ENCODE measurements at regions not wholly inside any gene's neighbourhood (a gene's known extent, or its start where the extent isn't known, plus 50 kb on each side); places are given as distances from the start of the nearest gene placed in this dataset.

DNA sequence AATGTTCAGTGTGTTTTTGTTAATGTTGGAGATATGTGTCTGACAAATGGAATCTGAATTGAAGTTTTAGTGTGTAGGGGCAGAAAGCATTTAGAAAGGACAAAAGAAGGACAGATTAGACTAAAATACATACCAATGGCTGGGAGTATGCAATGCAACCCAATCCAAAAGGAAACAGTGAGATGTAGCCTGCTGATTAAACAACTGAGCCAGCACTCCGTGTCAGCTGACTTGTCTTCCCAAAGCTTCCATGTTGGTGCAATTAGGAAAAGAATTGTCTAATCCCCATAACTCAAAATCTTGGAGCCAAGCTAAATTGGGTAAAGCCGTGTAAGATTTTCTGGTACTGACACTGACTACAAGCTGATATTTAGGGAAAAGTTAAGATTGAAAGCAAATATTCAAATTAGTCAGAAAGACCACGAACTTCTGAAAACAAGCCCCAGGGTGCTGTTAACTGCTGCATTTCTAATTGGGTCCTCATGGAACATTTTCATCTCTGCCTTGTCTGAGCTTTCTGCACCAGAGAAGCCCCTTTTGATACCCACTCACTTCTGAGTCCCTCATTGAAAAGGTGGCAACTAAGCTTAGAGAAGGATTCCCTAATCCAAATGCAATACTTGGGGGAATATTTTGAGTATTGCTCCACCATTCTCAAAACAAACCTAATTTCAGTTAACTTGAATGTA is 109.1 kb downstream of the DAD1 start:
- TF ChIP-seq JUND (IDR thresholded peaks at IDR 0.05; ENCODE audit: low read depth), result no peak
- in situ Hi-C loops (cut with HindIII; ENCODE audit: low pct_unique_long_range_greater_than_20kb, low sequenced_read_pairs), result no loop called here
- DNase-seq (ENCODE audit: low read depth in 1 of 2, low spot score in 1 of 2), result no peak

DNA sequence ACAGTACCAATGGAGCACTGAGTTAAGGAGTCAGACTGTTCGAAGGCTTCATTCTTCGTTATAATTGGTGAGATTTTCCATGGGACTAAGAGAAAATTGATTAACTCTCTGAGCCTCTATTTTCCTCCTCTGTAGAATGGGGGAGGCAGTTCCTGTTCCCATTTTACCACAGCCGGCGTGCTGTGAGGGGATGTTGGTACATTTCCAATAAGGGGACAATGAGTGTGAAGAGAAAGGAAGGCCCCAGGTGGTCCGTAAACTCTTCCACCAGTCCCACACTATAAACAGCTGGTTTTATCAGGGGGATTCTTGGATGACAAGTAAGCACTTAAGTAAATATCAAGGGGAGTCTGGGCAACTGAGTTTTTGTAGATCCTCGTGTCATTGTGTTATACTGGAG is 109.9 kb downstream of the DAD1 start:
- no peak for TF ChIP-seq JUND (IDR thresholded peaks at IDR 0.05; ENCODE audit: low read depth)
- no peak for DNase-seq (ENCODE audit: low read depth in 1 of 2, low spot score in 1 of 2)
- in situ Hi-C loops (cut with HindIII; ENCODE audit: low pct_unique_long_range_greater_than_20kb, low sequenced_read_pairs), result no loop called here

DNA sequence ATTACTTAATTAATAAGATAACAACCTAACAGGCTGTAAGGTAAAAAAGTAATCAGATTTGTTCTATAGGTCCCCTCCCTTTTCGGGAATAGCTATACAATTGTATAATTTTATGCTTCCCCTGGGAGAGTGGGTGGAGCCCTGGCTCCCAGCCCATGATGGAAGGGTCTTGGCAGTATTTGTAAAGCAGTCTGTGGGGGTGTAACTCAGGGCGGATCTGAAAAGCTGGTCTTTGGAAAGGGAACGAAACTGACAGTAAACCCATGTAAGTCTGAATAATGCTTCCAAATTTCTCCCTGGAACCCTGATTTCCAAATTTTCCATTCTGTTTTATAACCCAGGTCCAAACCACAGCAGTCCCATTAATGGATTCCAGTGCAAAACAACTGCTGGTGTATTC is 110.4 kb downstream of the DAD1 start:
- TF ChIP-seq JUND (IDR thresholded peaks at IDR 0.05; ENCODE audit: low read depth), result no peak
- in situ Hi-C loops (cut with HindIII; ENCODE audit: low pct_unique_long_range_greater_than_20kb, low sequenced_read_pairs), result no loop called here
- DNase-seq (ENCODE audit: low read depth in 1 of 2, low spot score in 1 of 2), result no peak

DNA sequence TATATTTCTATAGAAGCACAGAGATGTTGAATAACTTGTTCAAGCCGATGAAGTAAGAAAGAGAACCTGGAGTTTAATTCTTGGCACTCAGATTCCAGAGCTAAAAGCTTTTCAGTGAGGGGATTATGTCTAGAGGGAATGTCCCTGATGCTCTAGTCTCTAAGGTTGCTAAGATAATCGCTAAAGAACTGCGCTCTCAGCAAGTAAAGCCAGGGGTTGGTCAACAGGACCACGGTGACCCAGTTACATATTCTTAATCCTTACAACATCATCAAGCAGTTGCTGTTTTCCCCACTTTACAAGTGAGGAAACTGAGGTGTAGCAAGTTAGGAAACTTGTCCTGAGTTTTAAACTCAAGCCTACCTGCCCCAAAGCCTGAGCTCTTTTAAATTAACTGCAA is 110.8 kb downstream of the DAD1 start:
- no peak for DNase-seq (ENCODE audit: low read depth in 1 of 2, low spot score in 1 of 2)
- in situ Hi-C loops (cut with HindIII; ENCODE audit: low pct_unique_long_range_greater_than_20kb, low sequenced_read_pairs), result no loop called here
- no peak for TF ChIP-seq JUND (IDR thresholded peaks at IDR 0.05; ENCODE audit: low read depth)

DNA sequence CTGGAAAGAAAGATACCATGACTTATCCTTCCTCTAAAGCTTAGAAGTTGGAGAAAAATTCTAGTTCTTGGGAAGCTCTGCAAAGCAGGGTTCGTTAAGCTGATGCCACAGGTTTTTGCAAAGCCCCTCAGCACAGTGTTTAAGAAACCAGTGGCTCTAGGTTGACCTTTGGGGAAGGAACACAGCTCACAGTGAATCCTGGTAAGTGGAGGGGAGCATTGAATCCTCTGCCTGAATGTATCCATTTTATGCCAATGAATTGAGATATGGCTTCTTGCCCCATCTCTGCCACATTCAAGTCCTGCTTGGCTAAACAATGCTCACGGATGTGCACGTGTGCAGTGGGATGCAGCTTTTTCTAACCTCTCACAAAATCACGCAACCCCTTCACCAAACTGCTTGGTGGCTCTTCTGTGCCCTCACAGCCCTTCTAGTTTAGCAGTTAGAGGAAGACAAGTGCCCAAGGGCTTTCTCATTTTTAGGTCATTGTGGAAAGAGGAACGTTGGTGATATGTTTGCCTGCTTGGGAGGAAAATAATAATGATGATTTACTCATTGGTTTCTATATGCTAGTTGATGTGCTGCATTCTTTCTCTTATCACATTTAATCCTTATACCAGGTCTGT is 111.3 kb downstream of the DAD1 start:
- TF ChIP-seq JUND (IDR thresholded peaks at IDR 0.05; ENCODE audit: low read depth), result no peak
- no peak for DNase-seq (ENCODE audit: low read depth in 1 of 2, low spot score in 1 of 2)
- in situ Hi-C loops (cut with HindIII; ENCODE audit: low pct_unique_long_range_greater_than_20kb, low sequenced_read_pairs), result no loop called here

DNA sequence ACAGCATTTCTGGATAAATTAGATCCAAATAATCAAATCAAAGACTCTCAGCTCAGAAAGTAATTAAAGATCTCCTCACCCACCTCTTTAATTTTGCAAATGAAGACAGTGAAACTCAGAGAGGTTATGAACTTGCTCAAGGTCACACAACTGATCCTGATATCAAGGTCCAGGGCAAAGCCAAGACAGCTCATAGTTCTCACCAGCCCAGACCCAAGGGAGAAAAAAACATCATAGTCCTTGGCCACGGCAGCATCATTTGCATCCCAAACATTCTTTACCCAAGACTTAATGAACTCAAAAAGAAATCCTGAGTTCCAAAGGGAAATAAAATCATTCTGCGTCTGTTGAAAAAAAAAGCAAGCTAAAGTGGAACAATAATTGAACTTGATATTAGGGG is 112.1 kb downstream of the DAD1 start:
- DNase-seq (ENCODE audit: low read depth in 1 of 2, low spot score in 1 of 2), result no peak
- TF ChIP-seq JUND (IDR thresholded peaks at IDR 0.05; ENCODE audit: low read depth), result no peak
- in situ Hi-C loops (cut with HindIII; ENCODE audit: low pct_unique_long_range_greater_than_20kb, low sequenced_read_pairs), result no loop called here

DNA sequence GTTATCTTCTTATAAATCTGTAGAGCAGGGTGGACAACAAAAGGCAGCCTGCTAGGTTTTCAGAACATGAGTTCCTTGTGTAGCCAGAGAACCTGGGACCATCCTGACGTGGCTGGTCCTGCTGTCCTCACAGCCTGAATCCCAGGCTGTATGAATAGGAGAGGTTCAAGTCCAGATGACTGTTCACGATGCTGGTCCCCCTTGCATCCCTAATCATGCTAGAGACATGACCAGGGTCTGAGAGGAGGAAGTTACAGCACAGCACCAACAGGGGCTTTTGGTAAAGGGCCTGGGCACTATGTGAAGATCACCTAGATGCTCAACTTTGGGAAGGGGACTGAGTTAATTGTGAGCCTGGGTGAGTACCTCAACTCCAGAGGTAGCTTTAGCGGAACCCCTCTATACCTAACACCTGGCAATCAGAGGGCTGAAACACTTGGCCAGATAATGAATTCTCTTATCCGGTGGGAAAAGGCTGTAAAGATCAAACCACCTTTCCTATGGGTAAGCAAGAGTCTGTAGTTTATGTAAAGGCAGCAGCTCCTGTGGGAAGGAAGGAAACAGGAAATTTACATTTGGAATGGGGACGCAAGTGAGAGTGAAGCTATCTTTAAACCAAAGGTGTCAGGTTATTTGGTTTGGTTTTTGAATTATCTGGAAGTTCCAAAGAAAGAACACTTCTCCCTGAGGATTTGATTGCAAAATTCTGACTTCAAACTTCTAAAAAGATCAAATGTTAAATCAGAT is 112.8 kb downstream of the DAD1 start:
- TF ChIP-seq JUND (IDR thresholded peaks at IDR 0.05; ENCODE audit: low read depth), result no peak
- in situ Hi-C loops (cut with HindIII; ENCODE audit: low pct_unique_long_range_greater_than_20kb, low sequenced_read_pairs), result no loop called here
- DNase-seq (ENCODE audit: low read depth in 1 of 2, low spot score in 1 of 2), result no peak

DNA sequence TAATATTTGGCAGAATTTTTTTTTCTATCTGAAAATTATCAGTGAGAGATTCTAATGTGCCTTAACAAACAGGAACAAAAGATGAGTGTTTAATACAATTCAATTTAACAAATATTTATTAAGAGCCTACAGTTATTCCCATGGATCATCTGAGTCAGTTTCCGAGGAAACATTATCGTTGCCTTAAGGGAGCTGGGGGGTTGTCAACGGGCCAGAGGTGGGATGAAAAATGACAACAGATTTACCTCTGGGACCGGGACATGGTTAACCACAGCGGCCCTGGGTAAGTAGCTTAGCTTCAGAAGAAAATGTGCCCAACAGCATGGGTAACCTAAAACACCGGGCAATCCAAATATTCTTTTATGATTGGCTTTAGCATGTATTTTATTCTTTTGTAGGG is 113.6 kb downstream of the DAD1 start:
- TF ChIP-seq JUND (IDR thresholded peaks at IDR 0.05; ENCODE audit: low read depth), result no peak
- no peak for DNase-seq (ENCODE audit: low read depth in 1 of 2, low spot score in 1 of 2)
- in situ Hi-C loops (cut with HindIII; ENCODE audit: low pct_unique_long_range_greater_than_20kb, low sequenced_read_pairs), result no loop called here

DNA sequence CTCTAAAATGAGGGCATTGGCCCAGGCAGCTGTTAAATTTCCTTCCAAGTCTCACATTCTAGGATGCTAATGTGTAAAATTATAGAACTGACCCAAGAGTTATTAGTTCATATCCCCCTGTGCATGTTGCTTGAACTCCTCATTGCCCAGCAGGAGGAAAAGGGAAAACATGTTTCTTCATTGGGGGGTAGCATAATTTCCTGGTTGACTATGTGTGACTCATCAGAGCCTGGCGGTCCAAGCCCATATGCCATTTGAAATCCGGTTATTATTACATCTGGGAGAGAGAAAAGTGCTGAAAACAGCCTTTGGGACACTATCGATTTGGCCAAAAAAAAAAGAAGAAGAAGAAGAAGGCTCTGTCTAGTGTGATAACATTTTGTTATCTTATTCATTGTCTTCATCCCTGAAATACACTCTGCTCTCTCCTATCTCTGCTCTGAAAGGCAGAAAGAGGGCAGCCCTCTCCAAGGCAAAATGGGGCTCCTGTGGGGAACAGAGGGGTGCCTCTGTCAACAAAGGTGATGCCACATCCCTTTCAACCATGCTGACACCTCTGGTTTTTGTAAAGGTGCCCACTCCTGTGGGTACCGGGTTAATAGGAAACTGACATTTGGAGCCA is 114.2 kb downstream of the DAD1 start:
- DNase-seq (ENCODE audit: low read depth in 1 of 2, low spot score in 1 of 2), result no peak
- in situ Hi-C loops (cut with HindIII; ENCODE audit: low pct_unique_long_range_greater_than_20kb, low sequenced_read_pairs), result no loop called here
- TF ChIP-seq JUND (IDR thresholded peaks at IDR 0.05; ENCODE audit: low read depth), result no peak

DNA sequence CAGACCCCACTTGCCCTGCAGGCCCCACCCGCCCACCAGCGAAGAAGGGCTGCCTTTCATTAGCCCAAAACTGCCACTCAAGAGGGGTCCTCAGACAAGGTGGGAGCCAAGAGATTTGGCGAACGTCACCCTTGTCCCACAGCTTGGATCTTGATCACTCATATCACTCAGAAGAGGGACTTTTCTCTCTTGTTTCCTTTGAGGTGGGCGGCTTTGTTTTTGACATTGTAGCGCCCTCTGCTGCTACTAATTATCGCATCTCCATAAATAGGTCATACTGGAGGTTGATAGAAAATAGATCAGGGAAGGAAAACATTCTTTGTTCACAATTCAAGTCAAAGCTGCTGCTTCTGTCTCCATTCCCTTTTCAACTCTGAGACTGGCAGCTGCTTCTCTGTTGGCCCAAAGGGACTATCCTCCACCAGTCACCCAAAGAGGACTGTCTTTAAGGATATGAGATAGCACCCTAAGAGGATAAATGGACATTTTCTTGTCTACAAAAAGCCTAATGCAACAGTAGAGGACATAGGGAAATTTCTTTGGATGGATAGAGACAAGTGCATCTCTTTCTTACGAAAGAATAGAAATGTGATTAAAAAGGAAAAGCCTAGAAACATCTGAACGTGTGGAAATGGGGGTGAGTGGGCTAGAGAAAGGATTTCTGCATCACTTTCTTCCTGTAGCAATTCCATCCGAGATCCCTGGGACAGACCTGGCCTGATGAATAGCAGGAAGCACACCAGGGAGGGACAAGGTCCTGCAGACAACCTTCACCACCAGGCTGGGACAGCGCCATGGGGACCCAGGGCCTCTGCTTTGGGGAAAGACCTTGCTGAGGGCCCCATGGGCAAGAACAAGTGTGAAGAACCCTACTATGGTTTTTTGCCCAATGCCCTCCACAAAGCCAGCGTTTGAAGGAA is 115.8 kb downstream of the DAD1 start:
- no peak for TF ChIP-seq JUND (IDR thresholded peaks at IDR 0.05; ENCODE audit: low read depth)
- in situ Hi-C loops (cut with HindIII; ENCODE audit: low pct_unique_long_range_greater_than_20kb, low sequenced_read_pairs), result no loop called here
- DNase-seq (ENCODE audit: low read depth in 1 of 2, low spot score in 1 of 2), result no peak

DNA sequence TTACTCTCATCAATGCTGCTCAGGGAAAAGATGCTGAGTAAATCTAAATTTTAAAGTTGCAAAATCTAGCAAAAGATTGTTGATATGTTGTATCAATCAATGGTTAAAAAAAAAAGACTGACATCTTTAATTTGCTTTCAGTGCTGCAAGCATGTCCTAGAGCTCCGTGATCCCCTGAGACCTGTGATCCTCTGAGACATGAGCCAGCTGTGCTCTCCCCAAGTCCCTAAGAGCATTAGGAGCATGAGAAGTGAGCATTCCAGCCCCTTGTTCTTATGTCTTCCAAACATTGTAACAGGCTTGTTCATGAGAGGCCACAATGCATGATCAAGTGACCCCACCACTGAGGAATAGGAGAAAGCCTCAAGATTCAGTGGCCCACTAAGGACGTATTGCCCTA is 116.6 kb downstream of the DAD1 start:
- no peak for DNase-seq (ENCODE audit: low read depth in 1 of 2, low spot score in 1 of 2)
- TF ChIP-seq JUND (IDR thresholded peaks at IDR 0.05; ENCODE audit: low read depth), result no peak
- in situ Hi-C loops (cut with HindIII; ENCODE audit: low pct_unique_long_range_greater_than_20kb, low sequenced_read_pairs), result no loop called here

DNA sequence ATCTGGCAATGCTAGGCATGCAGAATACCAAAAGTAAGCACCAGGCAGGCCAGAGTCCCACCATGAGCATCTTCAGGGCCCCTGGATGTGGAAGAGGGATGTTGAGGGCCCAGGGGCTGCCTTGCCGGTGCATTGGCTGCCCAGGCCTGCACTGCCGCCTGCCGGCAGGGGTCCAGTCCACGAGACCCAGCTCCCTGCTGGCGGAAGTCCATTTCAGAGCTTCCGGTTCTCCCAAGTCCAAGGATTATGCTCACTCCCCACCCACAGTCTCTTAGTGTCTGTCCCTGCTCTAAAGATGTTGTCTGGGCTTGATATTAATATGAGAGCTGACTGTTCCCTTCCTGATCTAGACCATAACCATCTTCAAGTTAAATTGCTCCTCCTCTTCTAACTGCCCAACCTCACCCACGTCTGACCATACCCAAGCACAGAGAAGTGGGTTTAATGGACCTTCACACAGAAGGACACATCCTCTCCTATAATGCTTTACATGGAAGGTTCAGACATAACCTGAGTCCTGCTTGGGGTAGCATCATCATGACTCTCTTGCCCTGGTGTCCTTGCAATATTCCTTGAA is 117.4 kb downstream of the DAD1 start:
- TF ChIP-seq JUND (IDR thresholded peaks at IDR 0.05; ENCODE audit: low read depth), result no peak
- in situ Hi-C loops (cut with HindIII; ENCODE audit: low pct_unique_long_range_greater_than_20kb, low sequenced_read_pairs), result no loop called here
- DNase-seq (ENCODE audit: low read depth in 1 of 2, low spot score in 1 of 2), result no peak
